NT2/D1 (cell line): ENCODE measurements at regions not wholly inside any gene's neighbourhood (a gene's known extent, or its start where the extent isn't known, plus 50 kb on each side); places are given as distances from the start of the nearest gene placed in this dataset.

Source experiments
- DNase-seq: peaks from one replicate; pipeline ENCODE4 v3.0.0-alpha.2; 2011; ENCODE audit warnings: low read depth, low spot score
- H3K27me3 ChIP-seq: 2 replicates; pipeline ENCODE4 v1.6.0; 2011; ENCODE audit warnings: mild to moderate bottlenecking; ENCODE audit not compliant: insufficient read length, insufficient read depth
- H3K36me3 ChIP-seq: 2 replicates; pipeline ENCODE4 v1.6.1; 2011; ENCODE audit warnings: mild to moderate bottlenecking, low read length, mixed read lengths; ENCODE audit not compliant: insufficient read depth, insufficient read length
- H3K4me1 ChIP-seq: 2 replicates; pipeline ENCODE4 v1.5.1; 2011; ENCODE audit not compliant: insufficient read depth, insufficient read length
- H3K4me3 ChIP-seq: 2 replicates; pipeline ENCODE4 v1.5.1; 2011; ENCODE audit warnings: low read depth; ENCODE audit not compliant: insufficient read length
- H3K9ac ChIP-seq: 2 replicates; pipeline ENCODE4 v1.6.0; 2011; ENCODE audit warnings: low read depth; ENCODE audit not compliant: insufficient read length
- H3K9me3 ChIP-seq: 2 replicates; pipeline ENCODE4 v1.5.1; 2011; ENCODE audit warnings: mild to moderate bottlenecking, low read length; ENCODE audit not compliant: insufficient read depth
- SUZ12 ChIP-seq: IDR thresholded peaks from 2 replicates; pipeline ENCODE4 v1.6.1; 2011; ENCODE audit not compliant: insufficient read length, insufficient read depth; ENCODE audit errors: extremely low read depth
- YY1 ChIP-seq: IDR thresholded peaks from 2 replicates; pipeline ENCODE4 v1.6.1; 2011; ENCODE audit not compliant: insufficient read length, insufficient read depth
- ZNF274 ChIP-seq: IDR thresholded peaks from 2 replicates; pipeline ENCODE4 v1.6.1; 2011; ENCODE audit warnings: mild to moderate bottlenecking, low read depth, low read length

GRCh38 chr22:22038178-22038880 is 55.7 kb upstream of the TOP3B start:
- TF ChIP-seq YY1: no peak
- TF ChIP-seq ZNF274: no peak
- no peak for TF ChIP-seq SUZ12
- Histone ChIP-seq H3K36me3 (no peaks in the 10 kb centered on the region), H3K9me3 (no peaks in the 10 kb centered on the region), H3K4me1 (no peaks in the 10 kb centered on the region), H3K27me3 (peaks cover 100% of the 10 kb centered on the region), H3K4me3 (no peak overlapping the region), H3K9ac (no peak overlapping the region)
- no peak for DNase-seq

GRCh38 chr22:22037740-22038139 is 55.2 kb upstream of the TOP3B start:
- no peaks in the 10 kb centered on the region for H3K9me3 ChIP-seq
- DNase-seq: no peak
- no peak for TF ChIP-seq YY1
- TF ChIP-seq ZNF274: no peak
- no peak for TF ChIP-seq SUZ12
- H3K36me3 ChIP-seq: no peaks in the 10 kb centered on the region
- no peaks in the 10 kb centered on the region for H3K4me1 ChIP-seq
- no peak overlapping the region for H3K9ac ChIP-seq
- H3K27me3 ChIP-seq: peaks cover 100% of the 10 kb centered on the region
- no peak overlapping the region for H3K4me3 ChIP-seq

- Histone ChIP-seq H3K36me3 (no peaks in the 10 kb centered on the region), H3K9me3 (no peaks in the 10 kb centered on the region), H3K4me1 (no peaks in the 10 kb centered on the region), H3K27me3 (peaks cover 100% of the 10 kb centered on the region), H3K4me3 (no peak overlapping the region), H3K9ac (no peak overlapping the region)
- TF ChIP-seq SUZ12 (no peak), ZNF274 (no peak), YY1 (no peak)
- no peak for DNase-seq
Measured at GRCh38 chr22:22037229-22037628, 54.6 kb upstream of the TOP3B start.

- Histone ChIP-seq H3K9ac (no peak overlapping the region), H3K27me3 (peaks cover 100% of the 10 kb centered on the region), H3K4me3 (no peak overlapping the region), H3K9me3 (no peaks in the 10 kb centered on the region), H3K4me1 (no peaks in the 10 kb centered on the region), H3K36me3 (no peaks in the 10 kb centered on the region)
- DNase-seq: no peak
- TF ChIP-seq ZNF274 (no peak), SUZ12 (no peak), YY1 (no peak)
Measured at GRCh38 chr22:22036588-22036987, 54.0 kb upstream of the TOP3B start.

GRCh38 chr22:22035771-22036314 is 53.3 kb upstream of the TOP3B start:
- Histone ChIP-seq H3K9me3 (no peaks in the 10 kb centered on the region), H3K4me3 (no peak overlapping the region), H3K9ac (no peak overlapping the region), H3K4me1 (no peaks in the 10 kb centered on the region), H3K27me3 (peaks cover 100% of the 10 kb centered on the region), H3K36me3 (no peaks in the 10 kb centered on the region)
- TF ChIP-seq YY1 (no peak), SUZ12 (no peak), ZNF274 (no peak)
- no peak for DNase-seq

- H3K9me3 ChIP-seq: no peaks in the 10 kb centered on the region
- H3K4me3 ChIP-seq: no peak overlapping the region
- no peak for DNase-seq
- H3K36me3 ChIP-seq: no peaks in the 10 kb centered on the region
- no peak overlapping the region for H3K9ac ChIP-seq
- TF ChIP-seq SUZ12 (no peak), YY1 (no peak), ZNF274 (no peak)
- H3K27me3 ChIP-seq: peaks cover 100% of the 10 kb centered on the region
- no peaks in the 10 kb centered on the region for H3K4me1 ChIP-seq
Measured at GRCh38 chr22:22035203-22035602, 52.6 kb upstream of the TOP3B start.

GRCh38 chr22:22034469-22035132 is 52.0 kb upstream of the TOP3B start:
- Histone ChIP-seq H3K9ac (no peak overlapping the region), H3K27me3 (peaks cover 100% of the 10 kb centered on the region), H3K36me3 (no peaks in the 10 kb centered on the region), H3K4me1 (no peaks in the 10 kb centered on the region), H3K9me3 (no peaks in the 10 kb centered on the region), H3K4me3 (no peak overlapping the region)
- no peak for DNase-seq
- TF ChIP-seq SUZ12: no peak
- TF ChIP-seq YY1: no peak
- TF ChIP-seq ZNF274: no peak
